Body of pancreas (tissue), 4 donors: ENCODE measurements at regions not wholly inside any gene's neighbourhood (a gene's known extent, or its start where the extent isn't known, plus 50 kb on each side); places are given as distances from the start of the nearest gene placed in this dataset.

ENCODE experiments used
- ATAC-seq: fragments of 150-250 bp; one replicate; pipeline ENCODE4 v1.9.1; 2016
- DNase-seq, 4 donors: peaks; one replicate each; pipeline ENCODE4 v3.0.0-alpha.2; 2019
- H3K27ac ChIP-seq, 4 donors: fragments of 200-600 bp; sonication (generic); 1 replicate in 3 of 4; 2 replicates in 1 of 4; pipeline versions ENCODE4 v1.5.1 to v1.6.1; 2016 to 2019; ENCODE audit warnings: mild to moderate bottlenecking in 1 of 4, mixed read lengths in 1 of 4, moderate library complexity in 1 of 4
- H3K27me3 ChIP-seq, 2 donors: fragments of 200-600 bp; sonication (generic); one replicate each; pipeline ENCODE4 v1.6.0; 2016; ENCODE audit warnings: mild to moderate bottlenecking in 1 of 2
- H3K36me3 ChIP-seq, 2 donors: fragments of 200-600 bp; sonication (generic); replicated peaks in 1 of 2; 2 replicates each; pipeline ENCODE4 v1.5.1; 2016; ENCODE audit warnings: low read depth in 2 of 2; ENCODE audit not compliant: insufficient read depth in 1 of 2
- H3K4me1 ChIP-seq: fragments of 200-600 bp; sonication (generic); one replicate; pipeline ENCODE4 v1.6.0; 2016
- H3K4me3 ChIP-seq, 2 donors: fragments of 200-600 bp; sonication (generic); 1 replicate in 1 of 2; 2 replicates in 1 of 2; pipeline ENCODE4 v1.5.1; 2016 to 2019
- H3K9me3 ChIP-seq, 3 donors: fragments of 200-600 bp; sonication (generic); 1 replicate in 2 of 3; 2 replicates in 1 of 3; pipeline ENCODE4 v1.5.1; 2016
- CTCF ChIP-seq, 7 experiments: fragments of 450-650 bp in 4 of 7; fragments of 200-600 bp in 3 of 7; sonication (generic) in 3 of 7; IDR thresholded peaks; one replicate each; pipeline ENCODE4 v1.5.1; 2016 to 2019; ENCODE audit warnings: antibody characterized with exemption in 7 of 7
- POLR2A ChIP-seq, 3 donors: fragments of 450-650 bp; IDR thresholded peaks; one replicate each; pipeline ENCODE4 v1.6.1; 2016; ENCODE audit warnings: antibody characterized with exemption in 3 of 3, mild to moderate bottlenecking in 2 of 3
- WGBS, 2 donors: methylation state at CpG; one replicate each; pipeline ENCODE4 v1.1.5; 2017; 5-methylcytosine and 5-hydroxymethylcytosine counted together
- intact Hi-C: fragments of 100-400 bp; cut with DNase I; formaldehyde crosslinking; loops from one replicate; pipeline ENCODE4 v1.15.1; 2023

GRCh38 chr11:104522650-104523049 is 358.7 kb upstream of the PDGFD start:
- peak; percentile 90 for ATAC-seq
- H3K4me3 ChIP-seq = no peak overlapping the region
- TF ChIP-seq POLR2A (IDR thresholded peaks at IDR 0.05) (no peak), CTCF (IDR thresholded peaks at IDR 0.05) (no peak)
- H3K27ac ChIP-seq = peak overlapping the region in 3 of 4 donors; percentile 11 to 40 (median 39)
- H3K36me3 ChIP-seq = no peaks in the 10 kb centered on the region
- no peaks in the 10 kb centered on the region for H3K27me3 ChIP-seq
- no peaks in the 10 kb centered on the region for H3K9me3 ChIP-seq
- intact Hi-C loops = no loop called here
- H3K4me1 ChIP-seq = peaks cover 24% of the 10 kb centered on the region
- DNase-seq = peak; percentile 56 to 73 (median 68)

- H3K36me3 ChIP-seq = no peaks in the 10 kb centered on the region
- no peak for TF ChIP-seq POLR2A (IDR thresholded peaks at IDR 0.05)
- no peak for TF ChIP-seq CTCF (IDR thresholded peaks at IDR 0.05)
- DNase-seq (no peak), ATAC-seq (no peak)
- intact Hi-C loops = no loop called here
- no peak overlapping the region for H3K4me3 ChIP-seq
- H3K9me3 ChIP-seq = no peaks in the 10 kb centered on the region
- WGBS, 2 donors = 82 to 98% methylated on average over 2 of the region's 2 CpGs
- H3K4me1 ChIP-seq = peaks cover 24% of the 10 kb centered on the region
- H3K27ac ChIP-seq = peak overlapping the region in 2 of 4 donors; percentile 39 to 40
- no peaks in the 10 kb centered on the region for H3K27me3 ChIP-seq
These were observed 358.2 kb upstream of the PDGFD start for GRCh38 chr11:104522123-104522522.

- DNase-seq (peak in 1 of 4 donors; percentile 9), ATAC-seq (no peak)
- Histone ChIP-seq H3K4me3 (no peak overlapping the region), H3K9me3 (no peaks in the 10 kb centered on the region), H3K27me3 (no peaks in the 10 kb centered on the region), H3K27ac (no peak overlapping the region), H3K36me3 (no peaks in the 10 kb centered on the region), H3K4me1 (peaks cover 7% of the 10 kb centered on the region)
- no peak for TF ChIP-seq CTCF (IDR thresholded peaks at IDR 0.05)
- TF ChIP-seq POLR2A (IDR thresholded peaks at IDR 0.05) = no peak
- intact Hi-C loops = no loop called here
- 20 to 33% methylated on average over 2 of the region's 2 CpGs for WGBS, 2 donors
These were observed 346.2 kb upstream of the PDGFD start for GRCh38 chr11:104510169-104510568.

GRCh38 chr11:104490182-104490581 is 326.2 kb upstream of the PDGFD start:
- intact Hi-C loops = no loop called here
- H3K4me1 ChIP-seq = peaks cover 5% of the 10 kb centered on the region
- TF ChIP-seq CTCF (IDR thresholded peaks at IDR 0.05) (no peak), POLR2A (IDR thresholded peaks at IDR 0.05) (no peak)
- no peaks in the 10 kb centered on the region for H3K27me3 ChIP-seq
- H3K9me3 ChIP-seq = peaks cover 0 to 18% (median 0%) of the 10 kb centered on the region in 3 donors
- 81 to 94% methylated on average over 6 of the region's 6 CpGs for WGBS, 2 donors
- ATAC-seq (no peak), DNase-seq (peak in 1 of 4 donors; percentile 12)
- no peak overlapping the region for H3K27ac ChIP-seq
- no peaks in the 10 kb centered on the region for H3K36me3 ChIP-seq
- no peak overlapping the region for H3K4me3 ChIP-seq

- no peak for ATAC-seq
These were observed 324.6 kb upstream of the PDGFD start for GRCh38 chr11:104488561-104488960.

More at GRCh38 chr11:104488561-104488960, 324.6 kb upstream of the PDGFD start:
- H3K27ac ChIP-seq = no peak overlapping the region
- no peak for DNase-seq
- peaks cover 0 to 18% (median 0%) of the 10 kb centered on the region in 3 donors for H3K9me3 ChIP-seq
- TF ChIP-seq POLR2A (IDR thresholded peaks at IDR 0.05) (no peak), CTCF (IDR thresholded peaks at IDR 0.05) (no peak)
- peaks cover 16% of the 10 kb centered on the region for H3K4me1 ChIP-seq
- intact Hi-C loops = no loop called here
- H3K27me3 ChIP-seq = no peaks in the 10 kb centered on the region
- no peaks in the 10 kb centered on the region for H3K36me3 ChIP-seq
- H3K4me3 ChIP-seq = no peak overlapping the region
- 92 to 93% methylated on average over 3 of the region's 3 CpGs for WGBS, 2 donors
